OCI-LY7 (cell line): ENCODE measurements at regions not wholly inside any gene's neighbourhood (a gene's known extent, or its start where the extent isn't known, plus 50 kb on each side); places are given as distances from the start of the nearest gene placed in this dataset.

ENCODE experiments used
- CTCF ChIP-seq: fragments of 200-600 bp; sonication (generic); conservative IDR thresholded peaks from 2 replicates; pipeline ENCODE4 v1.5.1; 2014; ENCODE audit warnings: mild to moderate bottlenecking, antibody characterized with exemption, low read length, moderate library complexity, mixed read lengths
- EZH2phosphoT487 ChIP-seq: fragments of 200-600 bp; sonication (generic); IDR thresholded peaks from 2 replicates; pipeline ENCODE4 v1.6.1; 2018; ENCODE audit warnings: low read depth, borderline replicate concordance, mild to moderate bottlenecking, mixed run types, antibody characterized with exemption, low read length, moderate library complexity, mixed read lengths

GRCh38 chr3:82685761-82686160 lies 924.3 kb upstream of the GBE1 start:
- TF ChIP-seq CTCF = no peak
- no peak for TF ChIP-seq EZH2phosphoT487
